Endothelial cell (in vitro differentiated cells): ENCODE measurements at regions not wholly inside any gene's neighbourhood (a gene's known extent, or its start where the extent isn't known, plus 50 kb on each side); places are given as distances from the start of the nearest gene placed in this dataset.

Experiments used
- DNase-seq: peaks from one replicate; pipeline ENCODE4 v3.0.0; 2021; ENCODE audit warnings: low spot score
- H3K27ac Mint-ChIP-seq: one replicate; pipeline ENCODE4 v1.8.0; 2021; ENCODE audit warnings: mixed read lengths, inconsistent platforms; ENCODE audit not compliant: unreplicated experiment
- H3K27me3 Mint-ChIP-seq: one replicate; pipeline ENCODE4 v1.8.0; 2021; ENCODE audit warnings: mild to moderate bottlenecking, moderate library complexity, mixed read lengths, inconsistent platforms; ENCODE audit not compliant: unreplicated experiment
- H3K36me3 Mint-ChIP-seq: one replicate; pipeline ENCODE4 v1.8.0; 2021; ENCODE audit warnings: mild to moderate bottlenecking, low read depth, mixed read lengths, inconsistent platforms; ENCODE audit not compliant: unreplicated experiment
- H3K4me1 Mint-ChIP-seq: one replicate; pipeline ENCODE4 v1.8.0; 2021; ENCODE audit warnings: mild to moderate bottlenecking, mixed read lengths, inconsistent platforms; ENCODE audit not compliant: unreplicated experiment
- H3K4me3 Mint-ChIP-seq: one replicate; pipeline ENCODE4 v1.8.0; 2021; ENCODE audit warnings: mild to moderate bottlenecking, mixed read lengths, inconsistent platforms; ENCODE audit not compliant: unreplicated experiment
- H3K9me3 Mint-ChIP-seq: one replicate; pipeline ENCODE4 v1.8.0; 2021; ENCODE audit warnings: mixed read lengths, inconsistent platforms; ENCODE audit not compliant: unreplicated experiment
- TF ChIP-seq, protein P1 (sequence below): fragments of 200-600 bp; sonication (generic); IDR thresholded peaks from one replicate; pipeline ENCODE4 v1.5.0; 2021; ENCODE audit warnings: antibody characterized with exemption; ENCODE audit not compliant: unreplicated experiment

DNA sequence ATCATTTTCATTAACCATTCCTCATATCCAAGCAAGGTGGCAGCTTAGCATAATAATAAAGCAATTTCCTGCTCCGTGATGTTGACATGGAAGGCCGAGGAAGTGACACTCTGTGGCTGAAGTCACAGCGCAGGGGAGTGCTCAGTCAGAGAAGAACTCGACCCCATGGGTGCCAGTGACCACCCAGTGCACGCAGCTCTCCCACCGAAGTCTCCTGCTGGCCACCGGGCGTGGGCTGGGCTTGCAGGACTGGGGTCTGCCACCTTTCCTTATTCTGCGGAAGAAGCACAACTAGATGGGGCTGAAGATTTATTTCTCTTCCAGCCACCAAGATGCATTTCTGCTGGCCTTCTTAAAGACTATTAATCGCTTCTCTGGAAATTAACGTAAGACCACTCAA is 132.1 kb upstream of the SPACA7 start:
- Mint-ChIP-seq H3K4me3 (no peak overlapping the region), H3K9me3 (no peaks in the 10 kb centered on the region), H3K27ac (no peak overlapping the region), H3K27me3 (peaks cover 3% of the 10 kb centered on the region), H3K4me1 (no peaks in the 10 kb centered on the region), H3K36me3 (no peaks in the 10 kb centered on the region)
- DNase-seq, result no peak
- TF ChIP-seq, protein P1, sequence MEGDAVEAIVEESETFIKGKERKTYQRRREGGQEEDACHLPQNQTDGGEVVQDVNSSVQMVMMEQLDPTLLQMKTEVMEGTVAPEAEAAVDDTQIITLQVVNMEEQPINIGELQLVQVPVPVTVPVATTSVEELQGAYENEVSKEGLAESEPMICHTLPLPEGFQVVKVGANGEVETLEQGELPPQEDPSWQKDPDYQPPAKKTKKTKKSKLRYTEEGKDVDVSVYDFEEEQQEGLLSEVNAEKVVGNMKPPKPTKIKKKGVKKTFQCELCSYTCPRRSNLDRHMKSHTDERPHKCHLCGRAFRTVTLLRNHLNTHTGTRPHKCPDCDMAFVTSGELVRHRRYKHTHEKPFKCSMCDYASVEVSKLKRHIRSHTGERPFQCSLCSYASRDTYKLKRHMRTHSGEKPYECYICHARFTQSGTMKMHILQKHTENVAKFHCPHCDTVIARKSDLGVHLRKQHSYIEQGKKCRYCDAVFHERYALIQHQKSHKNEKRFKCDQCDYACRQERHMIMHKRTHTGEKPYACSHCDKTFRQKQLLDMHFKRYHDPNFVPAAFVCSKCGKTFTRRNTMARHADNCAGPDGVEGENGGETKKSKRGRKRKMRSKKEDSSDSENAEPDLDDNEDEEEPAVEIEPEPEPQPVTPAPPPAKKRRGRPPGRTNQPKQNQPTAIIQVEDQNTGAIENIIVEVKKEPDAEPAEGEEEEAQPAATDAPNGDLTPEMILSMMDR, result no peak

DNA sequence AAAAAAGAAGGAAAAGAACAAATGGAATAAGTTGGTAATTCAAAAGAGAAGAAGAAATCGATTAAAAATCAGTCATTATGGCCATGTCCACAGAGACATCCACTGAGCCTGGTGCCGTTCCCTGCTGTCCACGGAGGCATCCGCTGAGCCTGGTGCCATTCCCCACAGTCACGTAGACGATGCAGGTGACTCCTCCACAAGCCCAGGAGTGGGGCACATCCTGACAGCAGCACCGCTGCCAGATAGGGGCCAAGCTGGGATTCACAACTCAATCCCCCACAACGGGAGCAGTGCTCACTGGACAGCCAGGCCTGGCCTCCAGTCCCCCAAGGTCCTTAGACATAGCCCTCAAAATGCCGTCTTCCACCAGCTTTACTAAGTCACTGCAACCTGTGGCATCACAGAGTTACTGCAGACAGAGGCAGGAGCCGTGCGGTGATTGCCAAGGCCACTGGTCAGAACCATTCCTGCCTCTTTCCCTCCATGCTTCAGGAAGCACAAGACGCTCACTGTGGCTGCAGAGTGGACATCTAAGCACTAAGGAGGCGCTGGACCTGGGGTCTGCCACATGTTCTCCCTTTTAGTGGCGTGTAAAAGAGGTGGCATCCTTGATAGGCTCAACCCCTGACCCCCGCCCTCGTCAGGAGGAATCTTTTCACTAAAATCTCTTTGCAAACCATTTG is 131.5 kb upstream of the SPACA7 start:
- Mint-ChIP-seq H3K4me3 (no peak overlapping the region), H3K27me3 (peaks cover 3% of the 10 kb centered on the region), H3K27ac (no peak overlapping the region), H3K36me3 (no peaks in the 10 kb centered on the region), H3K9me3 (no peaks in the 10 kb centered on the region), H3K4me1 (no peaks in the 10 kb centered on the region)
- DNase-seq, result no peak
- TF ChIP-seq, protein P1, result no peak

DNA sequence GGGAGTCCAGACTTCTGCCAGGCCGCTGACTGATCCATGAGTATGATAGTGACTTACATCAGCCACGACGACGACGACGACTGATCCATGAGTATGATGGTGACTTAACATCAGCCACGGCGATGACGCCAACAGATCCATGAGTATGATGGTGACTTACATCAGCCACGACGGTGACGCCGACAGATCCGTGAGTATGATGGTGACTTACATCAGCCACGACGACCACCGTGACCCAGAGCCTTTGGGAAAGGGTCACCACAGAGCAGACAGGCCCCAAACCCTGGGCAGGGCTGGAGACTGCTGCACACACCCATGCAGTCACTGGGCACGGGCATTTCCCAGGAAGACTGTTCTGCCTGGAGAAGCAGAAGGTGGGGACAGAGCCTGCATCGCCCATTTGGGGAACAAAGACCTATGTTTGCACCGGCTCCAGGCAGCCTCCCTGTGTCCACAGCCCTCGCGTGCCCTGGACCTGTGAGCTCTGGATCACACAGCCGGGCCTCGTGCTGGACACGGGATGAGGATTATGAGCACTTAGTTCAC is 130.9 kb upstream of the SPACA7 start:
- peaks cover 3% of the 10 kb centered on the region for H3K27me3 Mint-ChIP-seq
- H3K4me1 Mint-ChIP-seq, result no peaks in the 10 kb centered on the region
- TF ChIP-seq, protein P1, result no peak
- no peak overlapping the region for H3K27ac Mint-ChIP-seq
- no peaks in the 10 kb centered on the region for H3K36me3 Mint-ChIP-seq
- no peak for DNase-seq
- no peaks in the 10 kb centered on the region for H3K9me3 Mint-ChIP-seq
- no peak overlapping the region for H3K4me3 Mint-ChIP-seq

DNA sequence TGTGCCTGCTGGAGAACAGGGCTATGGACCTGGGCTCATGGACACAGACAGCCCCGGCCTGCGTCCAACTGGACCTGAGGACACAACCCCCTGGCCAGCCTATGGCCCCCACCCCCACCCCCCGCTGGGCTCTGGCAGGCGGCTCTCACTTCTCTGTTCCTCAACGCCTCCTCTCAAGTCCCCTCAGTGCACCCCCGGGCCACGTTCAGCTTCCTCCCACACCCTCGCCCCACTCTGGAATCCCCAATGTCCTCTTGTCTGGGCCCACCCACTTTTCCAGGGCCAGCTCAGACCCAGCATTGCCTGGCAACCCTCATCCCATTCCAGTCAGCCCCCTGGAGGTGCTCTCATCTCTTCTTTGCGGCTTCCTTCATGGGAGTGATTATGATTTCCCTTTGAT is 130.2 kb upstream of the SPACA7 start:
- Mint-ChIP-seq H3K27me3 (peaks cover 3% of the 10 kb centered on the region), H3K9me3 (no peaks in the 10 kb centered on the region), H3K27ac (no peak overlapping the region), H3K4me3 (no peak overlapping the region), H3K36me3 (no peaks in the 10 kb centered on the region), H3K4me1 (no peaks in the 10 kb centered on the region)
- DNase-seq, result no peak
- TF ChIP-seq, protein P1, result no peak

DNA sequence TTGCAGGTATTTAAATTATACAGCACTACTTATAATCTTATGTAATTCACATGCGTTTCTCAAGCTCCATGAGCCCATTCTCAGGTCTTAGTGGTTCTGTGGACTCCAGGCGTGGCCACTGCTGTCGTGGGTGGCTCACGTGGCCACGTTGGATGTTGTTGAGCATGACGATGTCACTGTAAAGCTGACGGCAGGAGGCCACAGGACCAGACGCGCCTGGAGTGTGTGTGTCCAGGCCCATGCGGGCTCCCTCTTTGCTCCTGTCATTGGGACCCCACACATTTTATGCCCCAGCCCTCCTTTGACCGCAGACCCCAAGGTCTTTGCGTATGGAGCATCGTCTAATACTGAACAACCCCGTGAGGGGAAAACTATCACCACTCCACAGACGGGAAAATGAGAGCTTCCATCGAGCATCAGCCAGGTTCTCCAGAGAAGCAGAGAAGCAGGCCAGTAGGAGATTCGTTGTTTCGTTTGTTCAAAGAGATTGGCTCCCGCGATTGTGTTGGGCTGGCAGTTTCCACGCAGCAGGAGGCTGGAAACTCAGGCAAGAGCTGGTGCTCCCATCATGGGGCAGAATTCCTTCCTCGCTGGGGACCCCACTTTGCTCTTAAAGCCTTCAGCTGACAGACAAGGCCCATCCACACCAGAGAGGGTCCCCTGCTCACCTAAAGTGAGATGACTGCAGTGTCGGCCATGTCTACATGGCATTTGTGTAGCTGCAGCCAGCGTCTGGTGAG is 129.3 kb upstream of the SPACA7 start:
- TF ChIP-seq, protein P1, result no peak
- H3K27ac Mint-ChIP-seq, result peak overlapping the region; percentile 80
- H3K9me3 Mint-ChIP-seq, result no peaks in the 10 kb centered on the region
- H3K36me3 Mint-ChIP-seq, result no peaks in the 10 kb centered on the region
- no peak overlapping the region for H3K4me3 Mint-ChIP-seq
- DNase-seq, result no peak
- H3K27me3 Mint-ChIP-seq, result peaks cover 3% of the 10 kb centered on the region
- H3K4me1 Mint-ChIP-seq, result no peaks in the 10 kb centered on the region
